BE2C (cell line): ENCODE measurements at regions not wholly inside any gene's neighbourhood (a gene's known extent, or its start where the extent isn't known, plus 50 kb on each side); places are given as distances from the start of the nearest gene placed in this dataset.

Source experiments
- DNase-seq: peaks from one replicate; pipeline ENCODE4 v3.0.0-alpha.2; 2020
- H3K27me3 ChIP-seq: fragments of 250-450 bp; sonication (Bioruptor Pico); 2 replicates; pipeline ENCODE4 v1.5.1; 2020; ENCODE audit warnings: mild to moderate bottlenecking
- H3K36me3 ChIP-seq: fragments of 250-450 bp; sonication (Bioruptor Pico); 2 replicates; pipeline ENCODE4 v1.5.1; 2020; ENCODE audit warnings: mild to moderate bottlenecking
- H3K4me1 ChIP-seq: fragments of 250-450 bp; sonication (Bioruptor Pico); 2 replicates; pipeline ENCODE4 v1.5.1; 2020
- H3K4me3 ChIP-seq: 2 replicates; pipeline ENCODE4 v1.5.1; 2011; ENCODE audit warnings: low read depth, low read length
- H3K9me3 ChIP-seq: fragments of 250-450 bp; sonication (Bioruptor Pico); 2 replicates; pipeline ENCODE4 v1.5.1; 2020
- CTCF ChIP-seq: IDR thresholded peaks from 2 replicates; pipeline ENCODE4 v1.5.1; 2012; ENCODE audit warnings: mild to moderate bottlenecking, low read depth, low read length

GRCh38 chr1:101150670-101151069 lies 86.1 kb upstream of the S1PR1 start:
- peaks cover 21% of the 10 kb centered on the region for H3K4me1 ChIP-seq
- DNase-seq: no peak
- H3K9me3 ChIP-seq: no peaks in the 10 kb centered on the region
- H3K36me3 ChIP-seq: no peaks in the 10 kb centered on the region
- no peak for TF ChIP-seq CTCF
- no peak overlapping the region for H3K4me3 ChIP-seq
- H3K27me3 ChIP-seq: no peaks in the 10 kb centered on the region

GRCh38 chr1:101150266-101150665 lies 86.6 kb upstream of the S1PR1 start:
- DNase-seq: no peak
- TF ChIP-seq CTCF: no peak
- no peaks in the 10 kb centered on the region for H3K9me3 ChIP-seq
- H3K36me3 ChIP-seq: no peaks in the 10 kb centered on the region
- H3K27me3 ChIP-seq: no peaks in the 10 kb centered on the region
- peaks cover 21% of the 10 kb centered on the region for H3K4me1 ChIP-seq
- H3K4me3 ChIP-seq: no peak overlapping the region

- DNase-seq: no peak
- Histone ChIP-seq H3K9me3 (no peaks in the 10 kb centered on the region), H3K27me3 (no peaks in the 10 kb centered on the region), H3K4me1 (peaks cover 21% of the 10 kb centered on the region), H3K4me3 (no peak overlapping the region), H3K36me3 (no peaks in the 10 kb centered on the region)
- TF ChIP-seq CTCF: no peak
Observed at GRCh38 chr1:101148980-101149379, 87.8 kb upstream of the S1PR1 start.

GRCh38 chr1:101147381-101147780 lies 89.4 kb upstream of the S1PR1 start:
- no peak for TF ChIP-seq CTCF
- H3K4me3 ChIP-seq: no peak overlapping the region
- H3K36me3 ChIP-seq: no peaks in the 10 kb centered on the region
- no peaks in the 10 kb centered on the region for H3K27me3 ChIP-seq
- H3K4me1 ChIP-seq: peaks cover 21% of the 10 kb centered on the region
- no peak for DNase-seq
- no peaks in the 10 kb centered on the region for H3K9me3 ChIP-seq

- H3K27me3 ChIP-seq: no peaks in the 10 kb centered on the region
- H3K4me3 ChIP-seq: no peak overlapping the region
- H3K9me3 ChIP-seq: no peaks in the 10 kb centered on the region
- no peak for TF ChIP-seq CTCF
- H3K4me1 ChIP-seq: peaks cover 29% of the 10 kb centered on the region
- no peak for DNase-seq
- no peaks in the 10 kb centered on the region for H3K36me3 ChIP-seq
Observed at GRCh38 chr1:101145449-101145820, 91.4 kb upstream of the S1PR1 start.

GRCh38 chr1:101144671-101145448 lies 92.0 kb upstream of the S1PR1 start:
- Histone ChIP-seq H3K27me3 (no peaks in the 10 kb centered on the region), H3K9me3 (no peaks in the 10 kb centered on the region), H3K4me1 (peaks cover 34% of the 10 kb centered on the region), H3K4me3 (no peak overlapping the region), H3K36me3 (no peaks in the 10 kb centered on the region)
- no peak for TF ChIP-seq CTCF
- no peak for DNase-seq
